PFSK-1 (cell line): ENCODE measurements at regions not wholly inside any gene's neighbourhood (a gene's known extent, or its start where the extent isn't known, plus 50 kb on each side); places are given as distances from the start of the nearest gene placed in this dataset.

Source experiments
- FOXP2 ChIP-seq: optimal IDR thresholded peaks from 2 replicates; pipeline ENCODE3; 2011; ENCODE audit warnings: borderline replicate concordance, control low read depth, inconsistent platforms; ENCODE audit not compliant: insufficient read depth; ENCODE audit errors: extremely low read length, extremely low read depth
- POLR2AphosphoS5 ChIP-seq: IDR thresholded peaks from 2 replicates; pipeline ENCODE4 v1.6.1; 2012; ENCODE audit warnings: low read depth, mild to moderate bottlenecking, control low read depth, low read length, moderate library complexity
- REST ChIP-seq, 2 experiments: IDR thresholded peaks; 2 replicates each; pipeline versions ENCODE4 v1.6.1 to v1.8.0; 2011 to 2012; ENCODE audit warnings: low read depth in 2 of 2, low read length in 2 of 2, control low read depth in 1 of 2, inconsistent platforms in 1 of 2, mild to moderate bottlenecking in 1 of 2, moderate library complexity in 1 of 2; ENCODE audit not compliant: insufficient read depth in 1 of 2
- SIN3A ChIP-seq: IDR thresholded peaks from 2 replicates; pipeline ENCODE4 v1.6.1; 2012; ENCODE audit warnings: mild to moderate bottlenecking, low read length, moderate library complexity, borderline replicate concordance; ENCODE audit not compliant: insufficient read depth
- TAF1 ChIP-seq: IDR thresholded peaks from 2 replicates; pipeline ENCODE4 v1.6.1; 2012; ENCODE audit warnings: low read length, control low read depth, borderline replicate concordance; ENCODE audit not compliant: insufficient read depth

- TF ChIP-seq TAF1, result no peak
- TF ChIP-seq SIN3A, result no peak
- no peak for TF ChIP-seq FOXP2
- no peak for TF ChIP-seq REST (IDR thresholded peaks at IDR 0.05; ENCODE audit: insufficient read depth in 1 of 2, low read depth in 2 of 2, low read length in 2 of 2)
- TF ChIP-seq POLR2AphosphoS5, result no peak
Measured at GRCh38 chr2:215565897-215566296, 130.0 kb upstream of the FN1 start.

GRCh38 chr2:215557701-215558100 is 121.8 kb upstream of the FN1 start:
- TF ChIP-seq TAF1 (no peak), SIN3A (no peak), REST (IDR thresholded peaks at IDR 0.05; ENCODE audit: insufficient read depth in 1 of 2, low read depth in 2 of 2, low read length in 2 of 2) (no peak), POLR2AphosphoS5 (no peak), FOXP2 (no peak)

- TF ChIP-seq POLR2AphosphoS5 (no peak), TAF1 (no peak), SIN3A (no peak), REST (IDR thresholded peaks at IDR 0.05; ENCODE audit: insufficient read depth in 1 of 2, low read depth in 2 of 2, low read length in 2 of 2) (no peak), FOXP2 (no peak)
Measured at GRCh38 chr2:215556979-215557378, 121.1 kb upstream of the FN1 start.

GRCh38 chr2:215554689-215555498 is 119.0 kb upstream of the FN1 start:
- TF ChIP-seq REST (IDR thresholded peaks at IDR 0.05; ENCODE audit: insufficient read depth in 1 of 2, low read depth in 2 of 2, low read length in 2 of 2) (no peak), TAF1 (no peak), POLR2AphosphoS5 (no peak), FOXP2 (no peak), SIN3A (no peak)
